ENCODE measurements at regions not wholly inside any gene's neighbourhood (a gene's known extent, or its start where the extent isn't known, plus 50 kb on each side); places are given as distances from the start of the nearest gene placed in this dataset.

DNA sequence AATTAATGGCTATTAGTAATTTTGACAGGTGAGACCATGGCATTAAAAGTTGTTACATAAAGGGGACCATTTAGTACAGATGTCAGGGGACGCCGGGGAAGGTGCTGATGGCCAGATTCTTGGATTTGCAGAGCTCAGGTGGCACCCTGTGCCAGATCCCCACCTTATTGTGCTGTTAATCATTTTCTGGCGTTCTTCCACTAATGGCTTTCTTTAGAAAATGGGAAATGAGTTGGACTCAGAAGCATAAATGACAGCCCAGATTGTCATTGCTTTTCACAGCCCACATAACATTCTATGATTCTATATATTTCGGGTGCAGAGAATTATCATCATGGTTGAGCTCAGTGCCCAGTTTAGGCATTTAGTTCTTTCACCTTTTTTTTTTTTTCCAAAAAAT lies 257.2 kb upstream of the TCF4 start:
- Histone ChIP-seq H3K4me1 (ENCODE audit: insufficient read depth, low read length) (no peaks in the 10 kb centered on the region), H3K27me3 (ENCODE audit: insufficient read depth, low read length) (no peaks in the 10 kb centered on the region), H2AFZ (ENCODE audit: low read length) (no peak overlapping the region), H3K27ac (ENCODE audit: low read depth, low read length) (no peak overlapping the region), H3K4me2 (ENCODE audit: insufficient read depth, low read length) (no peak overlapping the region), H3K4me3 (ENCODE audit: insufficient read depth, low read length) (no peak overlapping the region), H3K9me3 (ENCODE audit: low read depth, low read length) (no peaks in the 10 kb centered on the region), H3K79me2 (ENCODE audit: insufficient read depth, low read length) (no peaks in the 10 kb centered on the region), H3K36me3 (ENCODE audit: insufficient read depth, low read length) (no peaks in the 10 kb centered on the region), H4K20me1 (ENCODE audit: insufficient read depth, low read length) (no peaks in the 10 kb centered on the region)
- no peak for DNase-seq (ENCODE audit: insufficient read length, low spot score, missing footprints)
- TF ChIP-seq, protein P1, sequence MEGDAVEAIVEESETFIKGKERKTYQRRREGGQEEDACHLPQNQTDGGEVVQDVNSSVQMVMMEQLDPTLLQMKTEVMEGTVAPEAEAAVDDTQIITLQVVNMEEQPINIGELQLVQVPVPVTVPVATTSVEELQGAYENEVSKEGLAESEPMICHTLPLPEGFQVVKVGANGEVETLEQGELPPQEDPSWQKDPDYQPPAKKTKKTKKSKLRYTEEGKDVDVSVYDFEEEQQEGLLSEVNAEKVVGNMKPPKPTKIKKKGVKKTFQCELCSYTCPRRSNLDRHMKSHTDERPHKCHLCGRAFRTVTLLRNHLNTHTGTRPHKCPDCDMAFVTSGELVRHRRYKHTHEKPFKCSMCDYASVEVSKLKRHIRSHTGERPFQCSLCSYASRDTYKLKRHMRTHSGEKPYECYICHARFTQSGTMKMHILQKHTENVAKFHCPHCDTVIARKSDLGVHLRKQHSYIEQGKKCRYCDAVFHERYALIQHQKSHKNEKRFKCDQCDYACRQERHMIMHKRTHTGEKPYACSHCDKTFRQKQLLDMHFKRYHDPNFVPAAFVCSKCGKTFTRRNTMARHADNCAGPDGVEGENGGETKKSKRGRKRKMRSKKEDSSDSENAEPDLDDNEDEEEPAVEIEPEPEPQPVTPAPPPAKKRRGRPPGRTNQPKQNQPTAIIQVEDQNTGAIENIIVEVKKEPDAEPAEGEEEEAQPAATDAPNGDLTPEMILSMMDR (IDR thresholded peaks at IDR 0.05; ENCODE audit: extremely low read depth, low read depth, low read length) = no peak

DNA sequence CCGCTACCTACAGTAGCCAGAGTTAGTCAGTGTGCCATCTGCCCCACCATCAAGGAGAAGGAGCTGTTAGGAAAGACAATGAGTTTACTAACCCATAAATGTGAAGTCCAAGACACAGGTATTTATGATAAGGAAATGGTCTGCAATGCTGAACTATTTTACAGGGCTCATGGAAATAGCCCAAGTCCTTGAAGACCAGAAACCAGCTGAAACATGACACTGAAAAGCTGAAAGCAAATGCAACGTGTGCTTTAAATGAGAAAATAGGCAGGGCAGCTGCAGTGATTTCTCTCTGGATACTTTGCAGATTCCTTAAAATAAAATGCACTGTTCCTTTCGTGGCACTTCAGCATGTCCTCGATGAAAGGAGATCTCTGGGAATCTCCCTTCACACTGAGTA lies 256.4 kb upstream of the TCF4 start:
- Histone ChIP-seq H3K79me2 (ENCODE audit: insufficient read depth, low read length) (no peaks in the 10 kb centered on the region), H3K4me2 (ENCODE audit: insufficient read depth, low read length) (no peak overlapping the region), H3K4me1 (ENCODE audit: insufficient read depth, low read length) (peaks cover 5% of the 10 kb centered on the region), H3K27ac (ENCODE audit: low read depth, low read length) (no peak overlapping the region), H4K20me1 (ENCODE audit: insufficient read depth, low read length) (no peaks in the 10 kb centered on the region), H3K4me3 (ENCODE audit: insufficient read depth, low read length) (no peak overlapping the region), H3K9me3 (ENCODE audit: low read depth, low read length) (no peaks in the 10 kb centered on the region), H3K36me3 (ENCODE audit: insufficient read depth, low read length) (no peaks in the 10 kb centered on the region), H3K27me3 (ENCODE audit: insufficient read depth, low read length) (no peaks in the 10 kb centered on the region), H2AFZ (ENCODE audit: low read length) (no peak overlapping the region)
- TF ChIP-seq, protein P1 (IDR thresholded peaks at IDR 0.05; ENCODE audit: extremely low read depth, low read depth, low read length) = no peak
- no peak for DNase-seq (ENCODE audit: insufficient read length, low spot score, missing footprints)

DNA sequence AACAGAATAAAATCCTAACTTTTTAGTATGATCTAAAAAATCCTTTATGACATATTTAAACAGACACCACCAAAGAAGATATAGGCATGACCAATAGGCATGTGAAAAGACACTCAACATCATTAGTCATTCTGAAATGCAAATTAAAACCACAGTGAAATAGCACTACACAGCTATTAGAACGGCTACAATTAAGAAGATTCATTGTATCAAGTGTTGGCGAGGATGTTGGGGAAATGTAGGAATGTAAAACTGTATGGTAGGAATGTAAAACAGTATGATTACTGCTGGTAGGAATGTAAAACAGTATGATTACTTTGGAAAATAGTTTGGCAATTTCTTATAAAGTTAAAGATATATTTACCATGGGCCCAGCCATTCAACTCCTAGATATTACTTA lies 253.3 kb upstream of the TCF4 start:
- H3K4me3 ChIP-seq (ENCODE audit: insufficient read depth, low read length) = no peak overlapping the region
- H3K79me2 ChIP-seq (ENCODE audit: insufficient read depth, low read length) = no peaks in the 10 kb centered on the region
- H3K36me3 ChIP-seq (ENCODE audit: insufficient read depth, low read length) = no peaks in the 10 kb centered on the region
- H3K27me3 ChIP-seq (ENCODE audit: insufficient read depth, low read length) = no peaks in the 10 kb centered on the region
- no peak for DNase-seq (ENCODE audit: insufficient read length, low spot score, missing footprints)
- peaks cover 19% of the 10 kb centered on the region for H3K4me1 ChIP-seq (ENCODE audit: insufficient read depth, low read length)
- no peaks in the 10 kb centered on the region for H3K9me3 ChIP-seq (ENCODE audit: low read depth, low read length)
- H3K4me2 ChIP-seq (ENCODE audit: insufficient read depth, low read length) = no peak overlapping the region
- TF ChIP-seq, protein P1 (IDR thresholded peaks at IDR 0.05; ENCODE audit: extremely low read depth, low read depth, low read length) = no peak
- H4K20me1 ChIP-seq (ENCODE audit: insufficient read depth, low read length) = no peaks in the 10 kb centered on the region
- H3K27ac ChIP-seq (ENCODE audit: low read depth, low read length) = no peak overlapping the region
- H2AFZ ChIP-seq (ENCODE audit: low read length) = no peak overlapping the region

DNA sequence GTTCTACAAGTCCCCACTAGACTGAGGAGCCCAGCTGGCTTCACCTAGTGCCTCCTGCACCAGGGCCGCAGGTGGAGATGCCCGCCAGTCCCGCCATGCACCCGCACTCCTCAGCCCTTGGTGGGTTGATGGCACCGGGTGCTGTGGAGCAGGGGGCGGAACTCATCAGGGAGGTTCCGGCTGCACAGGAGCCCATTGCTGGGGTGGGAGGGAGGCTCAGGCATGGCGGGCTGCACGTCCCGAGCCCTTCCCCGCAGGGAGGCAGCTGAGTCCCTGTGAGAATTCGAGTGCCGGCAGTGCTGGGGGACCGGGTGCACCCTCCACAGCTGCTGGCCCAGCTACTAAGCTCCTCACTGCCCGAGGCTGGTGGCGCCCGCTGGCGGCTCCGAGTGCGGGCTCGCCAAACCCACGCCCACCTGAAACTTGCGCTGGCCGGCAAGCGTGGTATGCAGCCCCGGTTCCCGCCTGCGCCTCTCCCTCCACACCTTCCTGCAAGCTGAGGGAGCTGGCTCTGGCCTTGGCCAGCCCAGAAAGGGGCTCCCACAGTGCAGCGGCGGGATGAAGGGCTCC lies 252.7 kb upstream of the TCF4 start:
- TF ChIP-seq, protein P1 (IDR thresholded peaks at IDR 0.05; ENCODE audit: extremely low read depth, low read depth, low read length) = no peak
- H3K4me1 ChIP-seq (ENCODE audit: insufficient read depth, low read length) = peaks cover 19% of the 10 kb centered on the region
- H3K4me3 ChIP-seq (ENCODE audit: insufficient read depth, low read length) = no peak overlapping the region
- H3K9me3 ChIP-seq (ENCODE audit: low read depth, low read length) = no peaks in the 10 kb centered on the region
- H3K27ac ChIP-seq (ENCODE audit: low read depth, low read length) = no peak overlapping the region
- no peaks in the 10 kb centered on the region for H3K79me2 ChIP-seq (ENCODE audit: insufficient read depth, low read length)
- no peak for DNase-seq (ENCODE audit: insufficient read length, low spot score, missing footprints)
- no peaks in the 10 kb centered on the region for H3K27me3 ChIP-seq (ENCODE audit: insufficient read depth, low read length)
- H3K4me2 ChIP-seq (ENCODE audit: insufficient read depth, low read length) = no peak overlapping the region
- H3K36me3 ChIP-seq (ENCODE audit: insufficient read depth, low read length) = no peaks in the 10 kb centered on the region
- H2AFZ ChIP-seq (ENCODE audit: low read length) = no peak overlapping the region
- no peaks in the 10 kb centered on the region for H4K20me1 ChIP-seq (ENCODE audit: insufficient read depth, low read length)

Measured in osteoblast (primary cell).